Eye (tissue), 1 donor: ENCODE measurements at regions not wholly inside any gene's neighbourhood (a gene's known extent, or its start where the extent isn't known, plus 50 kb on each side); places are given as distances from the start of the nearest gene placed in this dataset.
"Not testable (repeated sequence)": the region's sequence is repeated elsewhere in the genome, so short reads cannot be mapped to it uniquely, and the experiment has no call there.

ENCODE experiments used
- DNase-seq: peaks from one replicate; pipeline ENCODE4 v3.0.0-alpha.2; 2015

- no peak for DNase-seq
Measured at GRCh38 chr14:23763394-23763793, 127.2 kb downstream of the DHRS2 start.

- no peak for DNase-seq
Measured at GRCh38 chr14:23766737-23767401, 130.7 kb downstream of the DHRS2 start.

GRCh38 chr14:23769221-23769728 lies 133.1 kb downstream of the DHRS2 start:
- not testable (repeated sequence) for DNase-seq

DNA sequence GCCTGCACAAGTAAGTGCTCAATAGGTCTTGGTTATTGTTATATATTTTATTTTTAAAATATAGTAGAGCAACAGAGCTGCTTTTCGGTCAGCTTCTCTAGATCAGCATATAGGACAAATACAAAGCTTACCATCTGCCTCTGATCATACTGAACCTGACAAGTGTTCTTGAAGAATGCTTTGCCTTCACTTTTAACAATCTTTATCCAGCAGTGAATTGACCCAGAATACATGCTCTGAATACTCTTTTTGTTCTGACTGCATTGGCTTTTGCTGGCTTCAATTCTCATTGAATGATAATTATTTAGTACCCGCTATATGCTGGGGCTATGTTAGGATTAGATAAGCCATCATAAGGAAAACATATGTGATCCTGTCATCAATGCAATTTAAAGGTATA lies 137.8 kb downstream of the DHRS2 start:
- peak; percentile 55 for DNase-seq

GRCh38 chr14:23776296-23776695 lies 140.1 kb downstream of the DHRS2 start:
- DNase-seq: no peak

DNA sequence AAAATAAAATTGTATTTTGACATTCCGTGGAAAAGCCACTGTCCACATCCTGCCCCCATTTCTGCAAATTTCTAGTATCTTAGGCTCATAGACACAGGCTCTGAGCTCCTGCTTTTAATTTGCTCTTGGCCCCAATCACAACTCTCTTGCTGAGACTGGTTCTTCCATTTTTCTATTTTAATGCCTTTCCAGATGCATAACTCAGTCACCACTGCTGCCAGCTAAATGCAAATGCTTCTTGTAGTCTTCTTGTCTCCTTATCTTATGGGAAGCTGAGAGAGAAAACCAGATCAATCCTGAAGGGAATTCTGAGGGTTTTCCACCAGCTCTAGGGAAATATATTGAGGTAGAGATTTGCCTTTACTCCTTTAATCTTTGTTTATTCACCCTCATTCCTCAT lies 149.0 kb downstream of the DHRS2 start:
- DNase-seq: no peak

GRCh38 chr14:23787436-23787835 lies 151.3 kb downstream of the DHRS2 start:
- DNase-seq: no peak

- no peak for DNase-seq
Measured at GRCh38 chr14:23789696-23790095, 153.5 kb downstream of the DHRS2 start.

- DNase-seq: no peak
Measured at GRCh38 chr14:23793532-23793931, 157.4 kb downstream of the DHRS2 start.

- DNase-seq: no peak
Measured at GRCh38 chr14:23800811-23801210, 152.8 kb upstream of the DHRS4 start.

GRCh38 chr14:23801766-23802165 lies 151.8 kb upstream of the DHRS4 start:
- no peak for DNase-seq

DNA sequence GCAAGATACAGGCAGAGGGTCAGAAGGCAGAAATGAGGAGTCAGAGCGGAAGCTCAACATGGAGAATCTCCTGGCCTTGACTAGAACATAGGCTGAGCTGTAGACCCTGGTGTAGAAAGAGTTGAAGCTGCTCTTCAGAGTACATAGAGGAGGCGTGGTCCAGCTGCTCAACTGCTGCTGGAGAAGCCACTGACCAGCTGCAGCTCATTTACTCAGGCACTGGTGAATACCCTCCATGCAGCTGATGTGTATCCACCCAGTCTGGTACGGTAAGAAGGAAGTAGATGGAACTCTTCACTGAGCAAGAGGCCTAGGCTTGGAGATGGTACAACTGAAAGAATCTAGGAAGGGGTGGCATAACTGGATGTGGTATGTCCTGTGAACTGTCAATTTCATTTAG lies 148.8 kb upstream of the DHRS4 start:
- DNase-seq: no peak

DNA sequence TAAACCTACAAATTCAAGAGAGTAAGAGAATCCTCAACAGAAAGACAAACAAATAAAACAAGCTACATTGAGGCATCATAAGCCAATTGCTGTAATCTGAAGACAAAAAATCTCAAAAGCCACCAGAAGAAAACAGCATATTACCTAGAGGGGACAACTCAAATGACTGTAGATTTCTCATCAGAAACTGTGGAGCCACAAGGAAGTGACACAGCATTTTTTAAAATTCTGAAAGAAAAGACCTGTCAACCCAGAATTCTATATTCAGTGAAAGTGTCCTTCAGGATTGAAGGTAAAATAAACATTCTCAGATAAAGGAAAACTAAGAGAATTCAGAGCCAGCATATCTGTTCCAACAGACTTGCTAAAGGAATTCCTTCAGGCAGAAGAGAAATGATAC lies 147.8 kb upstream of the DHRS4 start:
- DNase-seq: no peak

- no peak for DNase-seq
Measured at GRCh38 chr14:23814527-23815256, 138.9 kb upstream of the DHRS4 start.

GRCh38 chr14:23816371-23816770 lies 137.2 kb upstream of the DHRS4 start:
- DNase-seq: no peak

GRCh38 chr14:23817164-23817767 lies 136.3 kb upstream of the DHRS4 start:
- no peak for DNase-seq

GRCh38 chr14:23827100-23827892 lies 126.3 kb upstream of the DHRS4 start:
- no peak for DNase-seq

GRCh38 chr14:23828001-23828400 lies 125.6 kb upstream of the DHRS4 start:
- no peak for DNase-seq

- no peak for DNase-seq
Measured at GRCh38 chr14:23828616-23829015, 125.0 kb upstream of the DHRS4 start.

DNA sequence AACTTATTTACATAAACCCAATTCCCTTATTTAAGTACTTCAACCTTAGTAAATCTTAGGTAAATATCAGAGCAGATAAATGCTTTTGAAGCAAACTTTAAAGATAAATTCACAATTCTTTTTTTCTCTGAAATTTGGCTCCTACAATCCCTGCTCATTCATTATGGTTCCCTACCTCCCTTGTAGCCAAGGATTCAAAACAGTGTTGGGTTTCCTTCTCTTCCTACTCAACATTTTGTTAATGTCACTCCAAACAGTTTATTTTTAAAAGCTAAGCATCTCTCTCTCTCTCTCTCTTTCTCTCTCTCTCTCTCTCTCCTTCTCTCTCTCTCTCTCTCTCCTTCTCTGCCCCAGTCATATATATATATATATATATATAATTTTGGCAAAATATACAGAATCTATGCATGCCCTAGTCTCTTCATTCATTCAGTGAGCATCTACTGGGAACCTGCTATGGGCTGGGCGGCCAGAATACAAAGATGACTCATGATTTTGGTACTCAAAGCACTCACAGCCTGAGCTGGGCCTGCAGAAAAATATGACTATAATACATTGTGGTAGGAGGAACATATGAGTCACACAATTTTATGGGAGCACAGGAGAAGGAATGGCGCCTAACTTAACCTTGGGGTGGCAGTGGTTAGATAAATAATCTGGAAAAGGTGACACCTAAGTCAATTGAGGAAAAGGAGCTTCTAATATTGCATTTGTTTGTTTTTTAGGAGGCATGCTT lies 123.7 kb upstream of the DHRS4 start:
- peak; percentile 6 for DNase-seq

DNA sequence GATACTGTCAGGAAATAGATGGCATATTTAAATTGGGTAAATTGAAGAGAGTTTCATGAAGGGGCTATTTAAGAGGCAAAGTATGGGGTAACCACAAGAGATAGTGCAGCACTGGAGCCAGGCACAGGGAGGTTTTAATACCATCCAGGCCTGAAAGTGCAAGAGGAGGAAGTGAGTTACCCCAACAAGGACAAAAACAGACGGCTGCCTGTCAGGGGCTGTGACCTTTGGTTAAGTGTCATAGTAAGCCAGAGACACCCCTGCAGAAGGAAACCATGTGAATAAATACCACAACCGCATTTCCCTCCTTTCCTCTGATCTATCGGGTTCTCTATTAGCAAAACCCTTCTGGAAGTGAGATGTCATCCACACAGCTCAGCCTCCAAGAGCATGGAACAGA lies 122.0 kb upstream of the DHRS4 start:
- no peak for DNase-seq

GRCh38 chr14:23861666-23862065 lies 91.9 kb upstream of the DHRS4 start:
- no peak for DNase-seq

GRCh38 chr14:23862513-23862912 lies 91.1 kb upstream of the DHRS4 start:
- no peak for DNase-seq
